Fibroblast of lung (primary cell): ENCODE measurements at regions not wholly inside any gene's neighbourhood (a gene's known extent, or its start where the extent isn't known, plus 50 kb on each side); places are given as distances from the start of the nearest gene placed in this dataset.

Source experiments
- DNase-seq, 2 donors: peaks; one replicate each; pipeline versions ENCODE4 v3.0.0 to v3.0.0-alpha.2; 2010; ENCODE audit warnings: low read depth in 2 of 2
- H2AFZ ChIP-seq: 2 replicates; pipeline ENCODE4 v1.5.1; 2012; ENCODE audit warnings: low read length, control low read depth, inconsistent platforms
- H3K27ac ChIP-seq: 2 replicates; pipeline ENCODE4 v1.5.1; 2011; ENCODE audit warnings: low read length, control low read depth; ENCODE audit not compliant: insufficient read depth
- H3K27me3 ChIP-seq: 2 replicates; pipeline ENCODE4 v1.5.1; 2011; ENCODE audit warnings: mild to moderate bottlenecking, low read length; ENCODE audit not compliant: control insufficient read depth, insufficient read depth
- H3K36me3 ChIP-seq: 2 replicates; pipeline ENCODE4 v1.5.1; 2011; ENCODE audit warnings: low read length; ENCODE audit not compliant: control insufficient read depth, insufficient read depth
- H3K4me1 ChIP-seq: 2 replicates; pipeline ENCODE4 v1.5.1; 2011; ENCODE audit warnings: low read length; ENCODE audit not compliant: control insufficient read depth, insufficient read depth; ENCODE audit errors: extremely low read depth
- H3K4me2 ChIP-seq: 2 replicates; pipeline ENCODE4 v1.5.1; 2011; ENCODE audit warnings: low read length, control low read depth; ENCODE audit not compliant: insufficient read depth; ENCODE audit errors: extremely low read depth
- H3K4me3 ChIP-seq, 4 experiments: fragments of 200-600 bp in 1 of 4; sonication (generic) in 1 of 4; replicated peaks in 1 of 4; 2 replicates each; pipeline ENCODE4 v1.5.1; 2011 to 2016; ENCODE audit warnings: low read length in 4 of 4, low read depth in 3 of 4, mild to moderate bottlenecking in 3 of 4, control low read depth in 2 of 4, inconsistent platforms in 1 of 4, mixed read lengths in 1 of 4; ENCODE audit not compliant: insufficient read depth in 1 of 4; ENCODE audit errors: control extremely low read depth in 1 of 4
- H3K79me2 ChIP-seq: 2 replicates; pipeline ENCODE4 v1.5.1; 2012; ENCODE audit warnings: mild to moderate bottlenecking, low read length, inconsistent platforms; ENCODE audit not compliant: control insufficient read depth, insufficient read depth
- H3K9ac ChIP-seq: 2 replicates; pipeline ENCODE4 v1.5.1; 2011; ENCODE audit warnings: mild to moderate bottlenecking, low read length, control low read depth; ENCODE audit not compliant: insufficient read depth
- H3K9me3 ChIP-seq: 2 replicates; pipeline ENCODE4 v1.5.1; 2012; ENCODE audit warnings: low read depth, low read length; ENCODE audit not compliant: control insufficient read depth, insufficient read depth
- H4K20me1 ChIP-seq: 2 replicates; pipeline ENCODE4 v1.5.1; 2011; ENCODE audit warnings: low read length; ENCODE audit not compliant: control insufficient read depth, insufficient read depth; ENCODE audit errors: extremely low read depth
- CTCF ChIP-seq, 2 donors: IDR thresholded peaks in 1 of 2; conservative IDR thresholded peaks in 1 of 2; 1 replicate in 1 of 2; 2 replicates in 1 of 2; pipeline ENCODE4 v1.5.1; 2011 to 2012; ENCODE audit warnings: low read length in 2 of 2, control low read depth in 1 of 2, inconsistent platforms in 1 of 2, low read depth in 1 of 2, mild to moderate bottlenecking in 1 of 2
- EZH2 ChIP-seq: IDR thresholded peaks from 2 replicates; pipeline ENCODE4 v1.5.1; 2012; ENCODE audit warnings: low read length, control low read depth, mild to moderate bottlenecking; ENCODE audit errors: missing control alignments

- no peak overlapping the region for H2AFZ ChIP-seq
- H3K4me3 ChIP-seq, result no peak overlapping the region
Measured at GRCh38 chr21:28336314-28336713, 656.4 kb downstream of the LTN1 start.

DNA sequence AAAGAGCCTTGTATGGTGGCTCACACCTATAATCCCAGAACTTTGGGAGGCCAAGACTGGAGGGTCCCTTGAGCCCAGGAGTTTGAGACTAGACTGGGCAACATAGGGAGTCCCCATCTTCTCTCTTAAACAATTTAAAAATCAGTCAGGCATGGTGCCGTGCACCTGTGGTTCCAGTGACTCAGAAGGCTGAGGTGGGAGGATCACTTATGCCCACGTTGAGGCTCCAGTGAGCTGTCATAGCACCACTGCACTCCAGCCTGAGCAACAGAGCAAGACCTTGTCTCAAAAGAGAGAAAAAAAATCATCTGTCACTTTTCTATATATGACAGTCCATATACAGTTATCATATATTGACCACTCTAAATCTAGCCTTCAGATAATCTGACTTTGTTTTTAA is 658.3 kb downstream of the LTN1 start:
- Histone ChIP-seq H3K27ac (no peak overlapping the region), H3K27me3 (no peaks in the 10 kb centered on the region), H3K79me2 (no peaks in the 10 kb centered on the region), H3K9ac (no peak overlapping the region), H3K9me3 (no peaks in the 10 kb centered on the region), H4K20me1 (no peaks in the 10 kb centered on the region), H2AFZ (no peak overlapping the region), H3K4me1 (peaks cover 5% of the 10 kb centered on the region), H3K4me3 (no peak overlapping the region), H3K4me2 (no peak overlapping the region), H3K36me3 (no peaks in the 10 kb centered on the region)
- TF ChIP-seq EZH2 (no peak), CTCF (conservative IDR thresholded peaks at IDR 0.05 in 1 of 2, IDR thresholded peaks at IDR 0.05 in 1 of 2; ENCODE audit: low read depth in 1 of 2, low read length in 2 of 2) (no peak)
- peak in 1 of 2 donors; percentile 24 for DNase-seq

More at GRCh38 chr21:28336314-28336713, 656.4 kb downstream of the LTN1 start:
- Histone ChIP-seq H4K20me1 (no peaks in the 10 kb centered on the region), H3K27ac (no peak overlapping the region), H3K36me3 (no peaks in the 10 kb centered on the region), H3K79me2 (no peaks in the 10 kb centered on the region), H3K4me1 (peaks cover 5% of the 10 kb centered on the region), H3K27me3 (no peaks in the 10 kb centered on the region), H3K4me2 (peak overlapping the region; percentile 11), H3K9ac (no peak overlapping the region), H3K9me3 (no peaks in the 10 kb centered on the region)
- peak; percentile 73 to 93 for DNase-seq
- TF ChIP-seq CTCF (conservative IDR thresholded peaks at IDR 0.05 in 1 of 2, IDR thresholded peaks at IDR 0.05 in 1 of 2; ENCODE audit: low read depth in 1 of 2, low read length in 2 of 2) (peak; percentile 45 to 57), EZH2 (no peak)

DNA sequence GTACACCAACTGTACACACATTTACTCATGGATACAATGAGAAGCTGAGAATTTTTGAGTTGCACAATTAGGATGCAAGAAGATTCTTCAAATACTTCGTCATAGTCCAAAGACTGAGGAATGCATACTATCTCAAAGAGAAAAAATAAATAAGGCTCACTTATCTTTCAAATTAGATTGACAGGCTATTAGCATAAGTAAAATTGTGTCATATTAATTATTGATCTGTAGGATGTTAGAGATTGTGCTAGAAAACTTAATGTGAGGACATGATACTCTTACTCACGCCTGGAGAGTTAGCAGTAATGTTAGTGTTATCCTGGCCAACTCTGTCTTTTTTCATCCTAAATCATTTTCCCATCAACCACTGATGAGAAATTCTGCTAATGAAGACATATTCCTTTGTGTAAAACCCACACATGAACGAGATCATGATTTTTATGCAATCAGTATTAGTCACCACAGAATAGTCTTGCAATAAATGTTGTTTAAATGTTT is 659.0 kb downstream of the LTN1 start:
- peak; percentile 52 to 84 for DNase-seq
- H2AFZ ChIP-seq, result no peak overlapping the region
- TF ChIP-seq CTCF (conservative IDR thresholded peaks at IDR 0.05 in 1 of 2, IDR thresholded peaks at IDR 0.05 in 1 of 2; ENCODE audit: low read depth in 1 of 2, low read length in 2 of 2) (no peak), EZH2 (no peak)

More for the DNA sequence above, 659.0 kb downstream of the LTN1 start:
- Histone ChIP-seq H3K27me3 (no peaks in the 10 kb centered on the region), H3K9ac (no peak overlapping the region), H3K4me3 (no peak overlapping the region), H3K27ac (no peak overlapping the region), H3K4me1 (peaks cover 2% of the 10 kb centered on the region), H3K36me3 (no peaks in the 10 kb centered on the region), H4K20me1 (no peaks in the 10 kb centered on the region), H3K4me2 (no peak overlapping the region), H3K79me2 (no peaks in the 10 kb centered on the region), H3K9me3 (no peaks in the 10 kb centered on the region)
